Retinal pigment epithelial cell (primary cell): ENCODE measurements at regions not wholly inside any gene's neighbourhood (a gene's known extent, or its start where the extent isn't known, plus 50 kb on each side); places are given as distances from the start of the nearest gene placed in this dataset.
"Not testable (repeated sequence)": the region's sequence is repeated elsewhere in the genome, so short reads cannot be mapped to it uniquely, and the experiment has no call there.

Experiments
- DNase-seq: peaks from one replicate; pipeline ENCODE4 v3.0.0-alpha.2; 2010; ENCODE audit warnings: low read depth
- H3K4me3 ChIP-seq: 2 replicates; pipeline ENCODE4 v1.5.1; 2011; ENCODE audit warnings: mild to moderate bottlenecking, low read length, control low read depth, moderate library complexity
- CTCF ChIP-seq: conservative IDR thresholded peaks from 2 replicates; pipeline ENCODE4 v1.5.1; 2011; ENCODE audit warnings: low read depth, low read length, control low read depth, inconsistent platforms

- TF ChIP-seq CTCF, result no peak
- peak; percentile 72 for DNase-seq
- H3K4me3 ChIP-seq, result no peak overlapping the region
Observed at GRCh38 chr2:111534910-111535352, 349.1 kb downstream of the ANAPC1 start.

GRCh38 chr2:111535404-111535803, 348.6 kb downstream of the ANAPC1 start:
- TF ChIP-seq CTCF, result no peak
- DNase-seq, result peak; percentile 69
- no peak overlapping the region for H3K4me3 ChIP-seq

- no peak overlapping the region for H3K4me3 ChIP-seq
- DNase-seq, result no peak
- TF ChIP-seq CTCF, result no peak
Observed at GRCh38 chr2:111537078-111537655, 346.8 kb downstream of the ANAPC1 start.

GRCh38 chr2:111539991-111540390, 344.0 kb downstream of the ANAPC1 start:
- DNase-seq, H3K4me3 ChIP-seq: not testable (repeated sequence)

GRCh38 chr2:111542120-111542774, 341.7 kb downstream of the ANAPC1 start:
- not testable (repeated sequence) for H3K4me3 ChIP-seq
- DNase-seq, result peak; percentile 48

- not testable (repeated sequence) for H3K4me3 ChIP-seq, DNase-seq
Observed at GRCh38 chr2:111544006-111544405, 340.0 kb downstream of the ANAPC1 start.

GRCh38 chr2:111545723-111546431, 338.1 kb downstream of the ANAPC1 start:
- not testable (repeated sequence) for H3K4me3 ChIP-seq, DNase-seq

GRCh38 chr2:111546578-111546977, 337.4 kb downstream of the ANAPC1 start:
- not testable (repeated sequence) for H3K4me3 ChIP-seq, DNase-seq

GRCh38 chr2:111549174-111549573, 334.8 kb downstream of the ANAPC1 start:
- not testable (repeated sequence) for DNase-seq, H3K4me3 ChIP-seq

GRCh38 chr2:111551428-111551827, 332.6 kb downstream of the ANAPC1 start:
- H3K4me3 ChIP-seq, DNase-seq: not testable (repeated sequence)

- not testable (repeated sequence) for H3K4me3 ChIP-seq, DNase-seq
Observed at GRCh38 chr2:111552625-111553024, 331.4 kb downstream of the ANAPC1 start.

- not testable (repeated sequence) for DNase-seq, H3K4me3 ChIP-seq
Observed at GRCh38 chr2:111559301-111559700, 324.7 kb downstream of the ANAPC1 start.

GRCh38 chr2:111559814-111560213, 324.2 kb downstream of the ANAPC1 start:
- not testable (repeated sequence) for H3K4me3 ChIP-seq, DNase-seq

- not testable (repeated sequence) for H3K4me3 ChIP-seq, DNase-seq
Observed at GRCh38 chr2:111566068-111566467, 317.9 kb downstream of the ANAPC1 start.

- H3K4me3 ChIP-seq, DNase-seq: not testable (repeated sequence)
Observed at GRCh38 chr2:111567233-111567632, 316.8 kb downstream of the ANAPC1 start.
